ENCODE measurements at regions not wholly inside any gene's neighbourhood (a gene's known extent, or its start where the extent isn't known, plus 50 kb on each side); places are given as distances from the start of the nearest gene placed in this dataset.

- no peak for TF ChIP-seq CTCF (conservative IDR thresholded peaks at IDR 0.05; ENCODE audit: low read depth, low read length)
- TF ChIP-seq POLR2A (IDR thresholded peaks at IDR 0.05; ENCODE audit: low read depth, low read length) = no peak
- no peak for TF ChIP-seq USF2 (IDR thresholded peaks at IDR 0.05; ENCODE audit: low read depth, low read length)
- TF ChIP-seq RCOR1 (IDR thresholded peaks at IDR 0.05; ENCODE audit: insufficient replicate concordance, low read length) = no peak
- TF ChIP-seq MAZ (IDR thresholded peaks at IDR 0.05; ENCODE audit: borderline replicate concordance, low read depth, low read length) = no peak
- TF ChIP-seq BHLHE40 (IDR thresholded peaks at IDR 0.05; ENCODE audit: low read depth, low read length) = no peak
- no peak for TF ChIP-seq RAD21 (IDR thresholded peaks at IDR 0.05; ENCODE audit: low read length)
- no peak for TF ChIP-seq MXI1 (IDR thresholded peaks at IDR 0.05; ENCODE audit: borderline replicate concordance, low read depth, low read length)
- TF ChIP-seq NFE2L2 (IDR thresholded peaks at IDR 0.05; ENCODE audit: low read depth, low read length) = no peak
- no peak for TF ChIP-seq ELK1 (IDR thresholded peaks at IDR 0.05; ENCODE audit: borderline replicate concordance, low read depth, low read length)
- TF ChIP-seq CEBPB (IDR thresholded peaks at IDR 0.05; ENCODE audit: low read depth, low read length) = no peak
- TF ChIP-seq SMC3 (IDR thresholded peaks at IDR 0.05; ENCODE audit: low read depth, low read length) = no peak
- TF ChIP-seq CHD1 (IDR thresholded peaks at IDR 0.05; ENCODE audit: low read depth, low read length) = no peak
- TF ChIP-seq RFX5 (IDR thresholded peaks at IDR 0.05; ENCODE audit: low read depth, low read length) = no peak
Observed at GRCh38 chr22:48802576-48802975, 1025.1 kb downstream of the BRD1 start.

Data from IMR-90 (cell line).